ENCODE measurements at regions not wholly inside any gene's neighbourhood (a gene's known extent, or its start where the extent isn't known, plus 50 kb on each side); places are given as distances from the start of the nearest gene placed in this dataset.

GRCh38 chr9:109585796-109586195 is 87.7 kb upstream of the PTPN3 start:
- Histone ChIP-seq H3K36me3 (ENCODE audit: low read depth) (no peaks in the 10 kb centered on the region), H3K4me3 (no peak overlapping the region), H3K4me1 (ENCODE audit: low read depth) (no peaks in the 10 kb centered on the region), H3K9me3 (no peaks in the 10 kb centered on the region)
- DNase-seq (no peak), ATAC-seq (no peak)
- TF ChIP-seq CTCF (IDR thresholded peaks at IDR 0.05), result no peak
- intact Hi-C loops (cut with DNase I, micrococcal nuclease), result no loop called here

GRCh38 chr9:109586993-109587392 is 88.9 kb upstream of the PTPN3 start:
- TF ChIP-seq CTCF (IDR thresholded peaks at IDR 0.05), result no peak
- Histone ChIP-seq H3K9me3 (no peaks in the 10 kb centered on the region), H3K4me1 (ENCODE audit: low read depth) (peaks cover 4% of the 10 kb centered on the region), H3K4me3 (no peak overlapping the region), H3K36me3 (ENCODE audit: low read depth) (no peaks in the 10 kb centered on the region)
- DNase-seq (no peak), ATAC-seq (no peak)
- intact Hi-C loops (cut with DNase I, micrococcal nuclease), result no loop called here

GRCh38 chr9:109588415-109588814 is 90.3 kb upstream of the PTPN3 start:
- ATAC-seq (no peak), DNase-seq (no peak)
- no peak for TF ChIP-seq CTCF (IDR thresholded peaks at IDR 0.05)
- Histone ChIP-seq H3K36me3 (ENCODE audit: low read depth) (no peaks in the 10 kb centered on the region), H3K4me3 (no peak overlapping the region), H3K9me3 (no peaks in the 10 kb centered on the region), H3K4me1 (ENCODE audit: low read depth) (peaks cover 4% of the 10 kb centered on the region)
- intact Hi-C loops (cut with DNase I, micrococcal nuclease), result no loop called here

GRCh38 chr9:109590966-109591365 is 92.9 kb upstream of the PTPN3 start:
- Histone ChIP-seq H3K4me3 (no peak overlapping the region), H3K9me3 (no peaks in the 10 kb centered on the region), H3K4me1 (ENCODE audit: low read depth) (peaks cover 4% of the 10 kb centered on the region), H3K36me3 (ENCODE audit: low read depth) (no peaks in the 10 kb centered on the region)
- no peak for DNase-seq
- no peak for TF ChIP-seq CTCF (IDR thresholded peaks at IDR 0.05)
- intact Hi-C loops (cut with DNase I, micrococcal nuclease), result no loop called here
- ATAC-seq, result no peak

- intact Hi-C loops (cut with DNase I, micrococcal nuclease), result no loop called here
- ATAC-seq, result peak; percentile 40
- no peak for DNase-seq
- TF ChIP-seq CTCF (IDR thresholded peaks at IDR 0.05), result no peak
- H3K4me1 ChIP-seq (ENCODE audit: low read depth), result peaks cover 4% of the 10 kb centered on the region
- no peaks in the 10 kb centered on the region for H3K9me3 ChIP-seq
- H3K4me3 ChIP-seq, result no peak overlapping the region
- no peaks in the 10 kb centered on the region for H3K36me3 ChIP-seq (ENCODE audit: low read depth)
Observed at GRCh38 chr9:109591691-109592090, 93.6 kb upstream of the PTPN3 start.

GRCh38 chr9:109593612-109594011 is 95.5 kb upstream of the PTPN3 start:
- ATAC-seq (peak; percentile 77), DNase-seq (peak in 2 of 3 donors; percentile 3 to 23)
- TF ChIP-seq CTCF (IDR thresholded peaks at IDR 0.05), result no peak
- intact Hi-C loops (cut with DNase I, micrococcal nuclease), result no loop called here
- H3K36me3 ChIP-seq (ENCODE audit: low read depth), result no peaks in the 10 kb centered on the region
- peaks cover 4% of the 10 kb centered on the region for H3K4me1 ChIP-seq (ENCODE audit: low read depth)
- no peaks in the 10 kb centered on the region for H3K9me3 ChIP-seq
- no peak overlapping the region for H3K4me3 ChIP-seq
